Suprapubic skin (tissue), 3 donors: ENCODE measurements at regions not wholly inside any gene's neighbourhood (a gene's known extent, or its start where the extent isn't known, plus 50 kb on each side); places are given as distances from the start of the nearest gene placed in this dataset.

Experiments used
- POLR2AphosphoS5 ChIP-seq, 3 donors: sonication (generic); formaldehyde crosslinking; IDR thresholded peaks; one replicate each; pipeline ENCODE4 v1.6.1; 2017; ENCODE audit warnings: antibody characterized with exemption in 3 of 3
- TF ChIP-seq, protein P1 (sequence below), 2 donors: fragments of 200-600 bp in 1 of 2; fragments of 450-650 bp in 1 of 2; sonication (generic) in 1 of 2; IDR thresholded peaks; one replicate each; pipeline ENCODE4 v1.5.1; 2016 to 2019; ENCODE audit warnings: antibody characterized with exemption in 2 of 2, mild to moderate bottlenecking in 1 of 2, moderate library complexity in 1 of 2

DNA sequence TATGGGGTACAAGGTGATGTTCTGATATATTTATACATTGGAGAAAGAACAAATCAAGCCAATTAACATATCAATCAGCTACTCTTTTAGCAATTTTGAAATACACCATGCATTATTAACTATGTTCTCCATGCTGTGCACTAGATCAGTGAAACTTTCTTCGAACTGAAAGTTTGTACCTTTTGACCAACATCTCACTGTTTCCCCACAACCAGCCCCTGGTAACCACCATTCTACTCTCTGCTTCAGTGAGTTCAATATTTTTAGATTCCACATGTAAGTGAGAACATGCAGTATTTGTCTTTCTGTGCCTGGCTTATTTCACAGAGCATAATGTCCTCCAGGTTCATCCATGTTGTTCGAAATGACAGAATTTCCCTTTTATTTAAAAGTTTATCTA is 246.1 kb upstream of the VCX start:
- TF ChIP-seq, protein P1, sequence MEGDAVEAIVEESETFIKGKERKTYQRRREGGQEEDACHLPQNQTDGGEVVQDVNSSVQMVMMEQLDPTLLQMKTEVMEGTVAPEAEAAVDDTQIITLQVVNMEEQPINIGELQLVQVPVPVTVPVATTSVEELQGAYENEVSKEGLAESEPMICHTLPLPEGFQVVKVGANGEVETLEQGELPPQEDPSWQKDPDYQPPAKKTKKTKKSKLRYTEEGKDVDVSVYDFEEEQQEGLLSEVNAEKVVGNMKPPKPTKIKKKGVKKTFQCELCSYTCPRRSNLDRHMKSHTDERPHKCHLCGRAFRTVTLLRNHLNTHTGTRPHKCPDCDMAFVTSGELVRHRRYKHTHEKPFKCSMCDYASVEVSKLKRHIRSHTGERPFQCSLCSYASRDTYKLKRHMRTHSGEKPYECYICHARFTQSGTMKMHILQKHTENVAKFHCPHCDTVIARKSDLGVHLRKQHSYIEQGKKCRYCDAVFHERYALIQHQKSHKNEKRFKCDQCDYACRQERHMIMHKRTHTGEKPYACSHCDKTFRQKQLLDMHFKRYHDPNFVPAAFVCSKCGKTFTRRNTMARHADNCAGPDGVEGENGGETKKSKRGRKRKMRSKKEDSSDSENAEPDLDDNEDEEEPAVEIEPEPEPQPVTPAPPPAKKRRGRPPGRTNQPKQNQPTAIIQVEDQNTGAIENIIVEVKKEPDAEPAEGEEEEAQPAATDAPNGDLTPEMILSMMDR (IDR thresholded peaks at IDR 0.05), result no peak
- TF ChIP-seq POLR2AphosphoS5 (IDR thresholded peaks at IDR 0.05), result no peak
